Activated T-helper 17 cell treated with anti-CD3 and anti-CD28 coated beads, Interleukin-2, amount 50 U/mL, for 72 hours (primary cell): ENCODE measurements at regions not wholly inside any gene's neighbourhood (a gene's known extent, or its start where the extent isn't known, plus 50 kb on each side); places are given as distances from the start of the nearest gene placed in this dataset.

Experiments used
- ATAC-seq: fragments of 150-1000 bp; cut with Tn5 transposase; replicated peaks from 2 replicates; pipeline ENCODE4 v1.10.0; 2021; ENCODE audit warnings: mild to moderate bottlenecking, moderate library complexity
- H3K27ac Mint-ChIP-seq: one replicate; pipeline ENCODE4 v1.8.0; 2022; ENCODE audit warnings: mixed read lengths
- H3K27me3 Mint-ChIP-seq: one replicate; pipeline ENCODE4 v1.8.0; 2022; ENCODE audit warnings: mixed read lengths
- H3K36me3 Mint-ChIP-seq: one replicate; pipeline ENCODE4 v1.8.0; 2022; ENCODE audit warnings: low read depth, mild to moderate bottlenecking, mixed read lengths
- H3K4me1 Mint-ChIP-seq: one replicate; pipeline ENCODE4 v1.8.0; 2022; ENCODE audit warnings: mixed read lengths
- H3K4me3 Mint-ChIP-seq: one replicate; pipeline ENCODE4 v1.8.0; 2022; ENCODE audit warnings: mild to moderate bottlenecking, mixed read lengths
- H3K9me3 Mint-ChIP-seq: one replicate; pipeline ENCODE4 v1.8.0; 2022; ENCODE audit warnings: mixed read lengths

- peaks cover 6% of the 10 kb centered on the region for H3K9me3 Mint-ChIP-seq
- H3K4me1 Mint-ChIP-seq, result no peaks in the 10 kb centered on the region
- ATAC-seq, result no peak
- H3K36me3 Mint-ChIP-seq, result no peaks in the 10 kb centered on the region
- no peak overlapping the region for H3K4me3 Mint-ChIP-seq
- H3K27ac Mint-ChIP-seq, result no peak overlapping the region
- H3K27me3 Mint-ChIP-seq, result no peaks in the 10 kb centered on the region
Measured at GRCh38 chr5:164345173-164345849, 839.9 kb downstream of the MAT2B start.

DNA sequence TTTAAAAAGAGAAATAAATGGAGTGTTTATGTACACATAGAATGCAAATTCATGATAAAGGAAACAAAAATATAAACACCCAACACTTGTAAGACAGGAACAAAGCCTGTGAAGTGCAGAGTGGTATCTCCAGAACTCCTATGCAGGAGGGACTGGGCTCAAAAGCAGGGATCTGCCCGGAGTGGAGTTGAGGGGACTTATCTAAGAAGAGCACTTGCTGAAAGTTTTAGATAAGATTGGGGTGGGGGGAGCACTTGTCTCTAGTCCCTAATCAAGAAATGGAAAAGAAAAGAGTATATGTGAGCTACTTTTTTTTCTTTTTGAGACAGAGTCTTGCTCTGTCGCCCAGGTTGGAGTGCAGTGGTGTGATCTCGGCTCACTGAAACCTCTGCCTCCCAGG, 840.4 kb downstream of the MAT2B start:
- no peak for ATAC-seq
- peaks cover 11% of the 10 kb centered on the region for H3K9me3 Mint-ChIP-seq
- H3K27me3 Mint-ChIP-seq, result no peaks in the 10 kb centered on the region
- H3K4me1 Mint-ChIP-seq, result no peaks in the 10 kb centered on the region
- no peak overlapping the region for H3K27ac Mint-ChIP-seq
- no peak overlapping the region for H3K4me3 Mint-ChIP-seq
- H3K36me3 Mint-ChIP-seq, result no peaks in the 10 kb centered on the region

DNA sequence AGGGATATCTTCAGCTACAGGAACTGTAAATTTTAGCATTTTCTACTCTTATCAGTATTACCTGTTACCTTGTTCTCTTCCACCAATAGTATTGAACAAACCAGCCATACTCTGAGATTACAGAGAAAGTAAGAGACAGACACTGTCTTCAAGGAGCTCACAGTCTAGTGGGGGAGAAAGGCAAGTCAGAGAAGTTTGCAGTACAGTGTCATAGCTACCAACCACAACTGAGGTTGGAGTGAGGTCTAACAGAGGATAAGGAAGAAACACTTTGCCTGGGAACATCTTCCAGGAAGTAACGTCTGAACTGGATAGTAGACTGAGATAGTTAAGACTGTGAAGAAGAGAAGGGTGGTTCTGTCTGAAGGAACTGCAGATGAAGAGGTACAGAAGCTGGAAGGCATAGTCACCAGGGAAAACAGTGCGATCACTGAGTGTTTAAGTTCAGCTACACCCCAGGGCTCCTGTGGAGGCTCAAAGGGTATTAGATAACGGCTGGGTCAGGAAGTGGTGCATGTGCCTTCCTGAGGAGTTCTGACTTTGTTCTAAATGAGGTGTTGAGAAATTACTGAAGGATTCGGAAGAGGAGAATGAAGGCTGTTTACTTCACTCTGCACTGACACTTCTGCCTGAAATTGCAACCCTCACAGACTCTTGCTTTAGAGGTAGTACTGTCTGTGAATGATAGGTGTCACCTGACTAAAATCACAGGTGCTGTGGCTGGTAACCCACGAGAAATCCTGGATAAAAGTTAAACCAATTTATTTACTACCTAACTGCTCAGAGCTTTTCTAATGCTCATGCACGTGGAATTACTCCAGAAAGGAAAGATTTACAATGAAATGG, 841.6 kb downstream of the MAT2B start:
- Mint-ChIP-seq H3K9me3 (peaks cover 11% of the 10 kb centered on the region), H3K27ac (no peak overlapping the region)
- no peak for ATAC-seq

GRCh38 chr5:164350236-164350635, 844.8 kb downstream of the MAT2B start:
- H3K4me1 Mint-ChIP-seq, result no peaks in the 10 kb centered on the region
- H3K9me3 Mint-ChIP-seq, result peaks cover 10% of the 10 kb centered on the region
- no peaks in the 10 kb centered on the region for H3K27me3 Mint-ChIP-seq
- H3K4me3 Mint-ChIP-seq, result no peak overlapping the region
- no peak overlapping the region for H3K27ac Mint-ChIP-seq
- H3K36me3 Mint-ChIP-seq, result no peaks in the 10 kb centered on the region
- no peak for ATAC-seq

More for the DNA sequence above, 841.6 kb downstream of the MAT2B start:
- H3K4me3 Mint-ChIP-seq, result no peak overlapping the region
- no peaks in the 10 kb centered on the region for H3K36me3 Mint-ChIP-seq
- no peaks in the 10 kb centered on the region for H3K4me1 Mint-ChIP-seq
- no peaks in the 10 kb centered on the region for H3K27me3 Mint-ChIP-seq

GRCh38 chr5:164351245-164351834, 845.9 kb downstream of the MAT2B start:
- Mint-ChIP-seq H3K4me1 (no peaks in the 10 kb centered on the region), H3K27me3 (no peaks in the 10 kb centered on the region), H3K4me3 (no peak overlapping the region), H3K9me3 (peaks cover 8% of the 10 kb centered on the region), H3K36me3 (no peaks in the 10 kb centered on the region), H3K27ac (no peak overlapping the region)
- ATAC-seq, result no peak

DNA sequence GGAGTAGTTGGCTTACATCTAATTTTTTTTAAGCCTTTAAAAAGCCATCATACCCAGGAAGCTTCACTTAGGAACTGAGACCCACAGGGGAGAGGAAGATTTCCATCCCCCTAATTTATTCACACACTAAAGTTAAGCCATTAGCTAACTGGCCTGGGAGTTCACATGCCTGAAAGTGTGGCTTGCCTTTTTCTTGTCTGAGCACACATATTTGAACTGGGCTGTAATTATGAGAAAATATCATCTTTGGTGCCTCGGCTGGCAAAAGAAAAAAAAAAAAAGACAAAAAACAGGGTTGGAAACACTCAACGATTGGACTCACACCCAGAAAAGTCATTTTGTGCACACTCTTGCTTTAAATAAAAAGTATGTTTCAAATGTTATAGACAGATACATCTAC, 847.3 kb downstream of the MAT2B start:
- ATAC-seq, result no peak
- H3K9me3 Mint-ChIP-seq, result peaks cover 8% of the 10 kb centered on the region
- H3K27ac Mint-ChIP-seq, result no peak overlapping the region
- H3K27me3 Mint-ChIP-seq, result no peaks in the 10 kb centered on the region
- H3K36me3 Mint-ChIP-seq, result no peaks in the 10 kb centered on the region
- no peaks in the 10 kb centered on the region for H3K4me1 Mint-ChIP-seq
- no peak overlapping the region for H3K4me3 Mint-ChIP-seq

DNA sequence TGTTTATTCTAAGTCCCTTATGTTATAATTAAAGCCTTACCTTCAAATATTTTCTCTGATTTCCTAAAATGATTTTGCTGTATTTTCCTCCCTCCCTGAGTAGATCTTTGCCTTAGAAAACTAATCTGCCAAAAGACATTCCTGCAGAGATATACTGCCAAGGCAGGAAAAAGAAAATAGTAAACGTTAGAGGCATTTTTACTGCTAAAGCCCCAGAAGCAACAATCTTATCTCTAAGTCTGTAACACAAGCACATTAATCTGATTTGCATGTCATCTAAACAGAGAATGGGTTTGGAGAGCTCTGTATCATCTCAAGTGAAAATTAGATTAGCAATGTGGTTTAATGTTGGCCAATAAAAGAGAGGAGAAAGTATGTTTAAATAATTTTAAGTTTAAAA, 847.7 kb downstream of the MAT2B start:
- no peaks in the 10 kb centered on the region for H3K4me1 Mint-ChIP-seq
- ATAC-seq, result no peak
- H3K4me3 Mint-ChIP-seq, result no peak overlapping the region
- peaks cover 8% of the 10 kb centered on the region for H3K9me3 Mint-ChIP-seq
- no peaks in the 10 kb centered on the region for H3K27me3 Mint-ChIP-seq
- no peak overlapping the region for H3K27ac Mint-ChIP-seq
- no peaks in the 10 kb centered on the region for H3K36me3 Mint-ChIP-seq

DNA sequence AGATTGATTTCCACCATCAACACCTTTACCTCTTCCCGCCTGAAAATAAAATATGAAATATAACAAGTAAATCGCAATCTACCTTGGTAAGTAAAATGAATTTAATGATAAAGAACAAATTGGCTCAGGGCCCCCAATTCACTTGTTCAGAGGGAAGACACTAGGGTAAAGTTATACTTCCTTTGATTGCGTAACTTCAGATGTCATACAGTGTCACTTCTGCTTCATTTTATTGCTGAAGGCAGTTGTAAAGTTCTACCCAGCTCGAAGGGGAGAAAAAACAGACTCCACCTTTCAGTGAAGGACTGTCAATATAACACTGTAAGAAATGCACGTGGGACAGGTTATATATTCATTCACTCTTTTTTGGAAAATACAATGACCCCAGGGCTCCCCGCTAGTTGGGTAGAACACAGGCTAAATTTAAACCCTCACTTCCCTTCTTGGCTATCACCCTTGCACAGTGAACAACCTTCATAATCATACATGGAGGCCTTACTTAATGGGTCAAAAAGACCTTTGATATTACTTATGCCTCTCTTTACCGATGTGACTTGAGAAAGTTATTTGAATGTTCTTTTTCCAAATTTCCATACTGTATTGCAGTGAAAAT, 848.8 kb downstream of the MAT2B start:
- H3K4me1 Mint-ChIP-seq, result no peaks in the 10 kb centered on the region
- H3K36me3 Mint-ChIP-seq, result no peaks in the 10 kb centered on the region
- peaks cover 8% of the 10 kb centered on the region for H3K9me3 Mint-ChIP-seq
- ATAC-seq, result no peak
- no peak overlapping the region for H3K27ac Mint-ChIP-seq
- H3K4me3 Mint-ChIP-seq, result no peak overlapping the region
- H3K27me3 Mint-ChIP-seq, result no peaks in the 10 kb centered on the region

DNA sequence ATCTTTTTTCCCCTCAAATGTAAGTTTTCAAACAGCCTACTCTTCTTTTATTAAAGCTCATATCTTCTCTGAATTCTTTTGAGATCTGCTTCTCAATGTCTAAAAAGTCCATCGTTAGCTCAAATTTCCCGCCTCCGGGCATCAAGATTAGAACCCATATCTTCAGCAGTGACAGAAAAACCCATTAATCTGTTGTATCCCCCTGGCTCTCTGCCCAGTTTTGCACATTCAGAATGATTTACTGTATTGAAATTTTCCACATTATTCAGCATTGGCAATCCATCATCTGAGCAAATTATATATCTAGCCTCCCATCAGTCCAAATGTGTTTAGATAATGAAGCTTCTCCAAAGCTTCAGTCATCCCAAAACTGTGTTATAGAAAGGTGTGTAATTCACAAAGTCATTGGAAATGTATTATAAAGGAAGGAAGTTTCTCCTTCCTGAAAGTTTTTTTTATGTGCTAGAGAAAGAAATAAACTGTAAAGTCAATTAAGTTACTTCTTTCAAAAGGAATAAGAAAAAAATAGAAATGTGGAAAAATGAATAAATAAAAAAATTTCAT, 849.9 kb downstream of the MAT2B start:
- no peaks in the 10 kb centered on the region for H3K36me3 Mint-ChIP-seq
- no peak for ATAC-seq

GRCh38 chr5:164356790-164357189, 851.4 kb downstream of the MAT2B start:
- H3K27me3 Mint-ChIP-seq, result no peaks in the 10 kb centered on the region
- no peak overlapping the region for H3K4me3 Mint-ChIP-seq
- no peaks in the 10 kb centered on the region for H3K4me1 Mint-ChIP-seq
- no peaks in the 10 kb centered on the region for H3K36me3 Mint-ChIP-seq
- no peak overlapping the region for H3K27ac Mint-ChIP-seq
- no peak for ATAC-seq
- H3K9me3 Mint-ChIP-seq, result peaks cover 4% of the 10 kb centered on the region

More for the DNA sequence above, 849.9 kb downstream of the MAT2B start:
- peaks cover 8% of the 10 kb centered on the region for H3K9me3 Mint-ChIP-seq
- no peaks in the 10 kb centered on the region for H3K27me3 Mint-ChIP-seq
- H3K4me3 Mint-ChIP-seq, result no peak overlapping the region
- no peak overlapping the region for H3K27ac Mint-ChIP-seq
- H3K4me1 Mint-ChIP-seq, result no peaks in the 10 kb centered on the region

DNA sequence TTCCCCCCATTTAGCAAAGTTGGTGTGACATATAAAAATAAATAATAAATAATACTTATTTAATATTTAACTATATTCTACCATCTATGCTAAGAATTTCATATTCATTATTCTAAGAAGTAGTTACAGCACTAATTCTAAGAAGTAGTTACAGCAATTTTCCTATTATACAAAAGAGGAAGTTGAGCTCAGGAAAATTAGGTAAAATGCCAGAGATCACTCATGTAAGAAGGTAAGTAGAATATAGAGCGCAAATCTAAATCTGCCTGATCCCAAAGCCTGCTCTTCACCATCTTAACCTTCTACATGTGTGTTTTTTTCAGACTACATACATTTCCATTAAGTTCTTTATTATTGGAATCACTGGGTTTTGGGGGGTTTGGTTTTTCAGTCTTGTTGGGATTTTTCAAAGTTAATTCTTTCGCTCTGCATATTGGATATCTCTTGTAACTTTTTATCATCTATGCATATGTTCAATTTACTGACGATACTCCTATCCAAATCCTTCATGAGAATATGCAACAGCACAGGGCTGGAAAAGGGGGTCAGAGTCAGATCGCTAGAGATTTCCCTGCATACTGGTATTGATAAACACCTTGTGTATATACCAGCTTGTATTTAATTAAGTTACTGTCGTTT, 852.1 kb downstream of the MAT2B start:
- ATAC-seq, result no peak
- Mint-ChIP-seq H3K9me3 (peaks cover 4% of the 10 kb centered on the region), H3K27ac (no peak overlapping the region), H3K27me3 (no peaks in the 10 kb centered on the region), H3K4me3 (no peak overlapping the region), H3K4me1 (no peaks in the 10 kb centered on the region), H3K36me3 (no peaks in the 10 kb centered on the region)

DNA sequence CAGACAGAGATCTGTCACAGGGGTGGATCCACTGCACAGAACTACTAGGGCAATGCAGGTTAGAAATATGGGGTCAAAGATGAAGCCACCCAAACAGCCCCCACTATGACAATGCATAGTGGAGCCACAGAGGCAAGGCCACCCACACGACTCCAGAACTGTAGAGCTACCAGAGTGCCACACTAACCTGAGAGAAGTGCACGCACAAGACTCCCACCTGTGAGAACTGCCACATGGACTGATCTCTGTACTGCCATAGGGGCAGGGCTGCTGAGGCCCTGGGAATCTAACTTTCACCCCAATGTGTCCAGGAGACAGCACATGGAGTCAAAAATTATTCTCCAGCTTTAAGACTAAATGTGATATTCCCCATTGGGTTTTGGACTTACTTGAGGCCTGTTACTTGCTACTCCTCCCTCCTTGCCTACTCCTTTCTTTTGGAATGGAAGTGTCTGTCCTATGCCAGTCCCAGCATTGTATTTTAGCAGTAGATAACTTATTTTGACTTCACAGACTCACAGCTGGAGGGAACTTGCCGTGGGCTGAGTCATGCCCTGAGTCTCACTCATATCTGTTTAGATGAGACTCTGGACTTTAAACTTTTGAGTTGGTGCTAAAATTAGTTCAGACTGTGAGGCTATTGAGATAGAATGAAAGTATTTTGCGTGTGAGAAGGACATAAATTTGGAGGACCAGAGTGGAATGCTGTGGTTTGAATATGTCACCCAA, 853.3 kb downstream of the MAT2B start:
- peaks cover 4% of the 10 kb centered on the region for H3K9me3 Mint-ChIP-seq
- no peak for ATAC-seq
- H3K36me3 Mint-ChIP-seq, result no peaks in the 10 kb centered on the region
- H3K4me1 Mint-ChIP-seq, result no peaks in the 10 kb centered on the region
- H3K4me3 Mint-ChIP-seq, result no peak overlapping the region
- no peaks in the 10 kb centered on the region for H3K27me3 Mint-ChIP-seq
- H3K27ac Mint-ChIP-seq, result no peak overlapping the region

GRCh38 chr5:164359260-164360255, 854.1 kb downstream of the MAT2B start:
- no peaks in the 10 kb centered on the region for H3K27me3 Mint-ChIP-seq

More at GRCh38 chr5:164359260-164360255, 854.1 kb downstream of the MAT2B start:
- no peaks in the 10 kb centered on the region for H3K36me3 Mint-ChIP-seq
- no peaks in the 10 kb centered on the region for H3K4me1 Mint-ChIP-seq
- H3K9me3 Mint-ChIP-seq, result peaks cover 4% of the 10 kb centered on the region
- no peak overlapping the region for H3K27ac Mint-ChIP-seq
- no peak overlapping the region for H3K4me3 Mint-ChIP-seq
- ATAC-seq, result no peak
